ENCODE measurements at regions not wholly inside any gene's neighbourhood (a gene's known extent, or its start where the extent isn't known, plus 50 kb on each side); places are given as distances from the start of the nearest gene placed in this dataset.

DNA sequence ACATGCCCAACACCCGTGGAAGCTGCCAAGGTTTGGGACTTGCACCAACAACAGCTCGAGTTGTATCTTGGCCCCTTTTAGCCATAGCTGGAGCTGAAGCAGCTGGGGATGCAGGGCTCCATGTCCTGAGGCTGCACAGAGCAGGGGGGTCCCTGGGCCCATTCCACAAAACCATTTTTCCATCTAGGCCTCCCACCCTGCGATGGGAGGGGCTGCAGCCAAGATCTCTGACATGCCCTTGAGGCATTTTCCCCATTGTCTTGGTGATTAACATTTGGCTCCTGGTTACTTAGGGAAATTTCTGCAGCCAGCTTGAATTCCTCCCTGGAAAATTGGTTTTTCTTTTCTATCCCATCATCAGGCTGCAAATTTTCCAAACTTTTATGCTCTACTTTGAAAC, 637.8 kb upstream of the VSTM2A start (continued):
- TF ChIP-seq, protein P1, sequence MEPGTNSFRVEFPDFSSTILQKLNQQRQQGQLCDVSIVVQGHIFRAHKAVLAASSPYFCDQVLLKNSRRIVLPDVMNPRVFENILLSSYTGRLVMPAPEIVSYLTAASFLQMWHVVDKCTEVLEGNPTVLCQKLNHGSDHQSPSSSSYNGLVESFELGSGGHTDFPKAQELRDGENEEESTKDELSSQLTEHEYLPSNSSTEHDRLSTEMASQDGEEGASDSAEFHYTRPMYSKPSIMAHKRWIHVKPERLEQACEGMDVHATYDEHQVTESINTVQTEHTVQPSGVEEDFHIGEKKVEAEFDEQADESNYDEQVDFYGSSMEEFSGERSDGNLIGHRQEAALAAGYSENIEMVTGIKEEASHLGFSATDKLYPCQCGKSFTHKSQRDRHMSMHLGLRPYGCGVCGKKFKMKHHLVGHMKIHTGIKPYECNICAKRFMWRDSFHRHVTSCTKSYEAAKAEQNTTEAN (CRISPR knock-in tag; IDR thresholded peaks at IDR 0.05) = no peak
- TF ChIP-seq, protein P2, sequence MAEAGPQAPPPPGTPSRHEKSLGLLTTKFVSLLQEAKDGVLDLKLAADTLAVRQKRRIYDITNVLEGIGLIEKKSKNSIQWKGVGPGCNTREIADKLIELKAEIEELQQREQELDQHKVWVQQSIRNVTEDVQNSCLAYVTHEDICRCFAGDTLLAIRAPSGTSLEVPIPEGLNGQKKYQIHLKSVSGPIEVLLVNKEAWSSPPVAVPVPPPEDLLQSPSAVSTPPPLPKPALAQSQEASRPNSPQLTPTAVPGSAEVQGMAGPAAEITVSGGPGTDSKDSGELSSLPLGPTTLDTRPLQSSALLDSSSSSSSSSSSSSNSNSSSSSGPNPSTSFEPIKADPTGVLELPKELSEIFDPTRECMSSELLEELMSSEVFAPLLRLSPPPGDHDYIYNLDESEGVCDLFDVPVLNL (CRISPR knock-in tag; IDR thresholded peaks at IDR 0.05; ENCODE audit: borderline replicate concordance, low read depth) = no peak
- TF ChIP-seq, protein P3, sequence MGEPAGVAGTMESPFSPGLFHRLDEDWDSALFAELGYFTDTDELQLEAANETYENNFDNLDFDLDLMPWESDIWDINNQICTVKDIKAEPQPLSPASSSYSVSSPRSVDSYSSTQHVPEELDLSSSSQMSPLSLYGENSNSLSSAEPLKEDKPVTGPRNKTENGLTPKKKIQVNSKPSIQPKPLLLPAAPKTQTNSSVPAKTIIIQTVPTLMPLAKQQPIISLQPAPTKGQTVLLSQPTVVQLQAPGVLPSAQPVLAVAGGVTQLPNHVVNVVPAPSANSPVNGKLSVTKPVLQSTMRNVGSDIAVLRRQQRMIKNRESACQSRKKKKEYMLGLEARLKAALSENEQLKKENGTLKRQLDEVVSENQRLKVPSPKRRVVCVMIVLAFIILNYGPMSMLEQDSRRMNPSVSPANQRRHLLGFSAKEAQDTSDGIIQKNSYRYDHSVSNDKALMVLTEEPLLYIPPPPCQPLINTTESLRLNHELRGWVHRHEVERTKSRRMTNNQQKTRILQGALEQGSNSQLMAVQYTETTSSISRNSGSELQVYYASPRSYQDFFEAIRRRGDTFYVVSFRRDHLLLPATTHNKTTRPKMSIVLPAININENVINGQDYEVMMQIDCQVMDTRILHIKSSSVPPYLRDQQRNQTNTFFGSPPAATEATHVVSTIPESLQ (CRISPR knock-in tag; IDR thresholded peaks at IDR 0.05) = no peak
- TF ChIP-seq, protein P4, sequence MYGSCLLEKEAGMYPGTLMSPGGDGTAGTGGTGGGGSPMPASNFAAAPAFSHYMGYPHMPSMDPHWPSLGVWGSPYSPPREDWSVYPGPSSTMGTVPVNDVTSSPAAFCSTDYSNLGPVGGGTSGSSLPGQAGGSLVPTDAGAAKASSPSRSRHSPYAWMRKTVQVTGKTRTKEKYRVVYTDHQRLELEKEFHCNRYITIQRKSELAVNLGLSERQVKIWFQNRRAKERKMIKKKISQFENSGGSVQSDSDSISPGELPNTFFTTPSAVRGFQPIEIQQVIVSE (CRISPR knock-in tag; IDR thresholded peaks at IDR 0.05; ENCODE audit: borderline replicate concordance) = no peak
- TF ChIP-seq ZNF416 (CRISPR knock-in tag; IDR thresholded peaks at IDR 0.05) (no peak), ZNF423 (CRISPR knock-in tag; IDR thresholded peaks at IDR 0.05) (no peak), RELA (CRISPR knock-in tag; IDR thresholded peaks at IDR 0.05; ENCODE audit: borderline replicate concordance) (no peak), MYBL2 (CRISPR knock-in tag; IDR thresholded peaks at IDR 0.05) (no peak)
- TF ChIP-seq, protein P5, sequence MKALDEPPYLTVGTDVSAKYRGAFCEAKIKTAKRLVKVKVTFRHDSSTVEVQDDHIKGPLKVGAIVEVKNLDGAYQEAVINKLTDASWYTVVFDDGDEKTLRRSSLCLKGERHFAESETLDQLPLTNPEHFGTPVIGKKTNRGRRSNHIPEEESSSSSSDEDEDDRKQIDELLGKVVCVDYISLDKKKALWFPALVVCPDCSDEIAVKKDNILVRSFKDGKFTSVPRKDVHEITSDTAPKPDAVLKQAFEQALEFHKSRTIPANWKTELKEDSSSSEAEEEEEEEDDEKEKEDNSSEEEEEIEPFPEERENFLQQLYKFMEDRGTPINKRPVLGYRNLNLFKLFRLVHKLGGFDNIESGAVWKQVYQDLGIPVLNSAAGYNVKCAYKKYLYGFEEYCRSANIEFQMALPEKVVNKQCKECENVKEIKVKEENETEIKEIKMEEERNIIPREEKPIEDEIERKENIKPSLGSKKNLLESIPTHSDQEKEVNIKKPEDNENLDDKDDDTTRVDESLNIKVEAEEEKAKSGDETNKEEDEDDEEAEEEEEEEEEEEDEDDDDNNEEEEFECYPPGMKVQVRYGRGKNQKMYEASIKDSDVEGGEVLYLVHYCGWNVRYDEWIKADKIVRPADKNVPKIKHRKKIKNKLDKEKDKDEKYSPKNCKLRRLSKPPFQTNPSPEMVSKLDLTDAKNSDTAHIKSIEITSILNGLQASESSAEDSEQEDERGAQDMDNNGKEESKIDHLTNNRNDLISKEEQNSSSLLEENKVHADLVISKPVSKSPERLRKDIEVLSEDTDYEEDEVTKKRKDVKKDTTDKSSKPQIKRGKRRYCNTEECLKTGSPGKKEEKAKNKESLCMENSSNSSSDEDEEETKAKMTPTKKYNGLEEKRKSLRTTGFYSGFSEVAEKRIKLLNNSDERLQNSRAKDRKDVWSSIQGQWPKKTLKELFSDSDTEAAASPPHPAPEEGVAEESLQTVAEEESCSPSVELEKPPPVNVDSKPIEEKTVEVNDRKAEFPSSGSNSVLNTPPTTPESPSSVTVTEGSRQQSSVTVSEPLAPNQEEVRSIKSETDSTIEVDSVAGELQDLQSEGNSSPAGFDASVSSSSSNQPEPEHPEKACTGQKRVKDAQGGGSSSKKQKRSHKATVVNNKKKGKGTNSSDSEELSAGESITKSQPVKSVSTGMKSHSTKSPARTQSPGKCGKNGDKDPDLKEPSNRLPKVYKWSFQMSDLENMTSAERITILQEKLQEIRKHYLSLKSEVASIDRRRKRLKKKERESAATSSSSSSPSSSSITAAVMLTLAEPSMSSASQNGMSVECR (CRISPR knock-in tag; IDR thresholded peaks at IDR 0.05; ENCODE audit: borderline replicate concordance) = no peak

DNA sequence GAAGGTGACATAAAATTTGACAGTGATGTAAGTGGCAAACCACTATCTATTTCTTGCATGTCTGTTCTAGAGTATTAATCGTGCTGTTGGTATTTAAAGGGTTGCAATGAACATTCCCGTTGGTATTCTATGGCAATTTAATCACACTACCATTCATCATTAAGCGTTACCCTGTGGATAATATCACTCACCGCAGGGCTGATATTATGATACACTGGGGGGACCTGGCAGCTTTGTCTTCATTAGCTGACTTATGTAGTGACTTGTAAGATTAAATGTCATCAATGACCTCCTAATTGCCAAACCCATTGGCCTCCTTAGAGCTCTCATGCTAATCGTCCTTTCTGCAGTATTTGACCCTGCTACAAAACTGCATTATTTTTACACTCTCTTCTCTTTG, 624.5 kb upstream of the VSTM2A start:
- Mint-ChIP-seq H3K27me3 (ENCODE audit: low read depth) (no peaks in the 10 kb centered on the region), H3K27ac (no peak overlapping the region), H3K4me1 (no peaks in the 10 kb centered on the region), H3K4me3 (no peak overlapping the region), H3K9me3 (peaks cover 19% of the 10 kb centered on the region), H3K36me3 (peaks cover 3% of the 10 kb centered on the region; the same call in 1 of the 2 replicates)
- DNase-seq (ENCODE audit: low spot score) (no peak), ATAC-seq (no peak)
- POLR2A ChIA-PET = no interaction called here
- TF ChIP-seq ZBTB21 (CRISPR knock-in tag; IDR thresholded peaks at IDR 0.05; ENCODE audit: borderline replicate concordance) (no peak), ELF4 (CRISPR knock-in tag; IDR thresholded peaks at IDR 0.05; ENCODE audit: low read depth) (no peak)
- CTCF ChIA-PET = no interaction called here

DNA sequence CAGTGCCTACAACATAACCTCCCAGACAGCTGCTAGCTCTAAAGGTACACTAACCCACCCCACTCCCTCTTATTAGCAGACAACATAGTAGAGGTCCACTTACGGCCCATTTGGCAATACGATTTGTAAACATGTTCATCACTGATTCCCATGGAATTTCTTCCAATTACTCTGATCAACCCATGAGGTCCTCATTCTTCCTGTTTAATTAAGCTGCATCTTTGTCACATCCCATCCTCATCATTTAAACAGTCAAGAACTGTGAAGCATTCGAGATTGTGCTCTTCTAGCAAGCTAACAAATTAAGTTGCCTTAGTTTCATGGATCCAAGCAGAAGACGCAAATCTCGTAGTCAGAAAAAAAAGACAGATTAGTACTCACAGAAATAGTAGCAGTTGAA, 622.2 kb upstream of the VSTM2A start:
- ATAC-seq (no peak), DNase-seq (ENCODE audit: low spot score) (no peak)
- no peak overlapping the region for H3K4me3 Mint-ChIP-seq
- no peaks in the 10 kb centered on the region for H3K4me1 Mint-ChIP-seq
- peaks cover 19% of the 10 kb centered on the region for H3K9me3 Mint-ChIP-seq
- ChIA-PET POLR2A (no interaction called here), CTCF (no interaction called here)
- no peak overlapping the region for H3K27ac Mint-ChIP-seq
- H3K27me3 Mint-ChIP-seq (ENCODE audit: low read depth) = no peaks in the 10 kb centered on the region
- peaks cover 3% of the 10 kb centered on the region; the same call in 1 of the 2 replicates for H3K36me3 Mint-ChIP-seq
- TF ChIP-seq EMX1 (CRISPR knock-in tag; IDR thresholded peaks at IDR 0.05) (no peak), ZNF232 (CRISPR knock-in tag; IDR thresholded peaks at IDR 0.05) (no peak), SMAD4 (CRISPR knock-in tag; IDR thresholded peaks at IDR 0.05) (no peak), GABPB1 (CRISPR knock-in tag; IDR thresholded peaks at IDR 0.05) (no peak), GRHL2 (CRISPR knock-in tag; IDR thresholded peaks at IDR 0.05; ENCODE audit: insufficient replicate concordance, severe bottlenecking) (no peak), ZNF219 (CRISPR knock-in tag; IDR thresholded peaks at IDR 0.05; ENCODE audit: borderline replicate concordance) (no peak), JAZF1 (CRISPR knock-in tag; IDR thresholded peaks at IDR 0.05) (no peak), SOX15 (CRISPR knock-in tag; IDR thresholded peaks at IDR 0.05) (no peak), ZNF263 (CRISPR knock-in tag; IDR thresholded peaks at IDR 0.05; ENCODE audit: low read depth) (no peak)
- TF ChIP-seq, protein P3 (CRISPR knock-in tag; IDR thresholded peaks at IDR 0.05) = no peak
- TF ChIP-seq, protein P6, sequence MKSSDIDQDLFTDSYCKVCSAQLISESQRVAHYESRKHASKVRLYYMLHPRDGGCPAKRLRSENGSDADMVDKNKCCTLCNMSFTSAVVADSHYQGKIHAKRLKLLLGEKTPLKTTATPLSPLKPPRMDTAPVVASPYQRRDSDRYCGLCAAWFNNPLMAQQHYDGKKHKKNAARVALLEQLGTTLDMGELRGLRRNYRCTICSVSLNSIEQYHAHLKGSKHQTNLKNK (CRISPR knock-in tag; IDR thresholded peaks at IDR 0.05) = no peak
- TF ChIP-seq, protein P1 (CRISPR knock-in tag; IDR thresholded peaks at IDR 0.05) = no peak

Measured in WTC11 (cell line).